HFFc6 (cell line): ENCODE measurements at regions not wholly inside any gene's neighbourhood (a gene's known extent, or its start where the extent isn't known, plus 50 kb on each side); places are given as distances from the start of the nearest gene placed in this dataset.

Source experiments
- DNase-seq: peaks from one replicate; pipeline ENCODE4 v3.0.0-alpha.2; 2018
- H3K27ac Mint-ChIP-seq: 2 replicates; pipeline ENCODE4 v1.8.0; 2020; ENCODE audit warnings: mild to moderate bottlenecking, mixed read lengths
- H3K27me3 Mint-ChIP-seq: 2 replicates; pipeline ENCODE4 v1.8.0; 2021; ENCODE audit warnings: mild to moderate bottlenecking, moderate library complexity, mixed read lengths; ENCODE audit not compliant: insufficient read depth
- H3K36me3 Mint-ChIP-seq: 2 replicates; pipeline ENCODE4 v1.8.0; 2021; ENCODE audit warnings: low read depth, mixed read lengths
- H3K4me1 Mint-ChIP-seq: 2 replicates; pipeline ENCODE4 v1.8.0; 2020; ENCODE audit warnings: low read depth, mixed read lengths
- H3K4me3 Mint-ChIP-seq: 2 replicates; pipeline ENCODE4 v1.8.0; 2020; ENCODE audit warnings: mild to moderate bottlenecking, moderate library complexity, mixed read lengths
- H3K9me3 Mint-ChIP-seq: 2 replicates; pipeline ENCODE4 v1.8.0; 2020; ENCODE audit warnings: mild to moderate bottlenecking, mixed read lengths
- TF ChIP-seq, protein P1 (sequence below): fragments of 200-600 bp; sonication (generic); IDR thresholded peaks from 2 replicates; pipeline ENCODE4 v1.5.0; 2021; ENCODE audit warnings: antibody characterized with exemption, mild to moderate bottlenecking

- H3K4me1 Mint-ChIP-seq = peaks cover 47% of the 10 kb centered on the region
- TF ChIP-seq, protein P1, sequence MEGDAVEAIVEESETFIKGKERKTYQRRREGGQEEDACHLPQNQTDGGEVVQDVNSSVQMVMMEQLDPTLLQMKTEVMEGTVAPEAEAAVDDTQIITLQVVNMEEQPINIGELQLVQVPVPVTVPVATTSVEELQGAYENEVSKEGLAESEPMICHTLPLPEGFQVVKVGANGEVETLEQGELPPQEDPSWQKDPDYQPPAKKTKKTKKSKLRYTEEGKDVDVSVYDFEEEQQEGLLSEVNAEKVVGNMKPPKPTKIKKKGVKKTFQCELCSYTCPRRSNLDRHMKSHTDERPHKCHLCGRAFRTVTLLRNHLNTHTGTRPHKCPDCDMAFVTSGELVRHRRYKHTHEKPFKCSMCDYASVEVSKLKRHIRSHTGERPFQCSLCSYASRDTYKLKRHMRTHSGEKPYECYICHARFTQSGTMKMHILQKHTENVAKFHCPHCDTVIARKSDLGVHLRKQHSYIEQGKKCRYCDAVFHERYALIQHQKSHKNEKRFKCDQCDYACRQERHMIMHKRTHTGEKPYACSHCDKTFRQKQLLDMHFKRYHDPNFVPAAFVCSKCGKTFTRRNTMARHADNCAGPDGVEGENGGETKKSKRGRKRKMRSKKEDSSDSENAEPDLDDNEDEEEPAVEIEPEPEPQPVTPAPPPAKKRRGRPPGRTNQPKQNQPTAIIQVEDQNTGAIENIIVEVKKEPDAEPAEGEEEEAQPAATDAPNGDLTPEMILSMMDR = no peak
- H3K27ac Mint-ChIP-seq = no peak overlapping the region
- no peak overlapping the region for H3K4me3 Mint-ChIP-seq
- no peaks in the 10 kb centered on the region; the same call in 1 of the 2 replicates for H3K36me3 Mint-ChIP-seq
- no peak for DNase-seq
- no peaks in the 10 kb centered on the region for H3K27me3 Mint-ChIP-seq
- H3K9me3 Mint-ChIP-seq = peaks cover under 1% of the 10 kb centered on the region
These were observed 150.9 kb downstream of the SPCS3 start for GRCh38 chr4:176470671-176471070.

DNA sequence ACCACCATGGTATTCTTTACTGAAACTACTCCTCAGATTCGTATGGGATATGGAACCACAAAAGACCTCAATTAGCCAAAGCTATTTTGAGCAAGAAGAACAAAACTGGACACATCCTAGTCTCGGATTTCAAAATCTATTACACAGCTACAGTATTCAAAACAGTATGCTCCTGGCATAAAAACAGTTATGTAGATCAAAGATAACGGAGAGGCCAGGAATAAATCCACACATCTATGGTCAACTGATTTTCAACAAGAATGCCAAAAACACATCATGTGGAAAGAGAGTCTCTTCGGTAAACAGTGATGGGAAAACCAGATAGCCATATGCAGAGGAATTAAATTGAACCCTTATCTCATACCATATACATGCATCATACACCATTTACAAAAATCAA, 155.3 kb downstream of the SPCS3 start:
- Mint-ChIP-seq H3K36me3 (peaks cover 14% of the 10 kb centered on the region), H3K4me3 (no peak overlapping the region), H3K27ac (peak overlapping the region; percentile 45; the same call in 1 of the 2 replicates), H3K27me3 (no peaks in the 10 kb centered on the region), H3K9me3 (peaks cover 13% of the 10 kb centered on the region), H3K4me1 (peaks cover 48% of the 10 kb centered on the region)
- peak; percentile 83 for DNase-seq
- TF ChIP-seq, protein P1 = no peak

GRCh38 chr4:176478076-176478475, 158.3 kb downstream of the SPCS3 start:
- H3K27me3 Mint-ChIP-seq = no peaks in the 10 kb centered on the region
- H3K36me3 Mint-ChIP-seq = peaks cover 14% of the 10 kb centered on the region
- H3K9me3 Mint-ChIP-seq = peaks cover 13% of the 10 kb centered on the region
- TF ChIP-seq, protein P1 = no peak
- H3K4me3 Mint-ChIP-seq = no peak overlapping the region
- peaks cover 47% of the 10 kb centered on the region for H3K4me1 Mint-ChIP-seq
- peak overlapping the region; percentile 29; the same call in 1 of the 2 replicates for H3K27ac Mint-ChIP-seq
- peak; percentile 39 for DNase-seq

GRCh38 chr4:176479767-176480166, 160.0 kb downstream of the SPCS3 start:
- no peak overlapping the region for H3K4me3 Mint-ChIP-seq
- peaks cover 14% of the 10 kb centered on the region for H3K36me3 Mint-ChIP-seq
- no peak for DNase-seq
- H3K27ac Mint-ChIP-seq = no peak overlapping the region
- TF ChIP-seq, protein P1 = no peak
- peaks cover 38% of the 10 kb centered on the region for H3K4me1 Mint-ChIP-seq
- peaks cover 13% of the 10 kb centered on the region for H3K9me3 Mint-ChIP-seq
- no peaks in the 10 kb centered on the region for H3K27me3 Mint-ChIP-seq

- Mint-ChIP-seq H3K36me3 (peaks cover 4% of the 10 kb centered on the region; the same call in 1 of the 2 replicates), H3K9me3 (no peaks in the 10 kb centered on the region), H3K27ac (no peak overlapping the region), H3K27me3 (no peaks in the 10 kb centered on the region), H3K4me1 (peaks cover 17% of the 10 kb centered on the region), H3K4me3 (no peak overlapping the region)
- TF ChIP-seq, protein P1 = no peak
- no peak for DNase-seq
These were observed 163.2 kb downstream of the SPCS3 start for GRCh38 chr4:176482972-176483371.
